Spinal cord (tissue), 9 donors: ENCODE measurements at regions not wholly inside any gene's neighbourhood (a gene's known extent, or its start where the extent isn't known, plus 50 kb on each side); places are given as distances from the start of the nearest gene placed in this dataset.
"Not testable (repeated sequence)": the region's sequence is repeated elsewhere in the genome, so short reads cannot be mapped to it uniquely, and the experiment has no call there.

ENCODE experiments used
- DNase-seq, 6 donors: peaks; one replicate each; pipeline versions ENCODE4 v3.0.0 to v3.0.0-alpha.2; 2013 to 2015; ENCODE audit warnings: low spot score in 6 of 6, low read depth in 4 of 6
- H3K27ac ChIP-seq: one replicate; pipeline ENCODE4 v1.5.1; 2013; ENCODE audit warnings: low read depth, low read length, control low read depth
- H3K27me3 ChIP-seq: one replicate; pipeline ENCODE4 v1.6.1; 2013; ENCODE audit warnings: low read length; ENCODE audit not compliant: control insufficient read depth, insufficient read depth
- H3K36me3 ChIP-seq: one replicate; pipeline ENCODE4 v1.6.1; 2013; ENCODE audit warnings: low read length; ENCODE audit not compliant: control insufficient read depth, insufficient read depth
- H3K4me1 ChIP-seq: one replicate; pipeline ENCODE4 v1.6.1; 2013; ENCODE audit warnings: low read length; ENCODE audit not compliant: control insufficient read depth, insufficient read depth
- H3K4me3 ChIP-seq: one replicate; pipeline ENCODE4 v1.5.1; 2013; ENCODE audit warnings: low read depth, low read length, control low read depth
- H3K9me3 ChIP-seq: one replicate; pipeline ENCODE4 v1.6.1; 2013; ENCODE audit warnings: low read length; ENCODE audit not compliant: control insufficient read depth, insufficient read depth
- WGBS: methylation state at CpG from one replicate; pipeline ENCODE4 v1.1.5; 2013; ENCODE audit warnings: missing lambda C conversion rate; ENCODE audit not compliant: insufficient coverage; 5-methylcytosine and 5-hydroxymethylcytosine counted together
- donor health status: healthy.

DNA sequence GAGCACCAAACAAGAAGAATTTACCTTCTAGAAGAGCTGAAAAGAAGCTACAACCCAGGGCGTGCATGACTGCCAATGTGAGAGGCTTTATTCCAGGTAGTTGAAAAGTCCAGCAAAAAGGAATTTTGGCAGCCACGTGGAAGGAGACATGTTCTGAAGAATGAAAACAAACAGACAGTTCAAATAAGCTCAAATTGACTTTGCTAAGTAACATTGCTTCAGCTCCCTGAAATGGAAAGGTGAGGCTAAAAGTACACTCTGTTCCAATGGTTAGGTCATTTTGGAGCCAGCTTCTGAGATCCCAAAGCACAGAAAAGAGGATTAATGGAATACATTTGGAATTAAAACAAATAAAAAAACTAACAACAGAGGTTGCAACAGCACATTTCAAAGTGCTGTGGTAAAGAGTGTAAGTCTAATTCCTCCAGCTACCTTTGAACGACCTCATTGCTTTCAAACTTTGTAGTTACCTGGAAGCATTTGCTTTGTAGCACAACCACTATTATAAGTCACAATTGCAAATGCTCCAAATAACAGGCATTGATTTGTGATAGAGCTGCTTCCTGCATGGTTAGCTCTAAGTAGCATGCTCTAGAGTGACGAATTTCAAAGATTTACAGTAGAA, 405.3 kb upstream of the EDA2R start:
- no peak overlapping the region for H3K4me3 ChIP-seq
- no CpG with 5 or more reads among the region's 4 CpGs for WGBS
- H3K27ac ChIP-seq = no peak overlapping the region
- no peaks in the 10 kb centered on the region for H3K36me3 ChIP-seq
- no peaks in the 10 kb centered on the region for H3K4me1 ChIP-seq
- H3K27me3 ChIP-seq = no peaks in the 10 kb centered on the region
- no peak for DNase-seq
- H3K9me3 ChIP-seq = peaks cover 1% of the 10 kb centered on the region

- no peak overlapping the region for H3K4me3 ChIP-seq
- no peaks in the 10 kb centered on the region for H3K4me1 ChIP-seq
- H3K27me3 ChIP-seq = no peaks in the 10 kb centered on the region
- no peak overlapping the region for H3K27ac ChIP-seq
- WGBS = no CpG with 5 or more reads among the region's 1 CpG
- no peaks in the 10 kb centered on the region for H3K36me3 ChIP-seq
- DNase-seq = no peak
- no peaks in the 10 kb centered on the region for H3K9me3 ChIP-seq
Observed at GRCh38 chrX:67004451-67004850, 365.6 kb upstream of the EDA2R start.

GRCh38 chrX:66994729-66995128, 355.9 kb upstream of the EDA2R start:
- no peak for DNase-seq
- no peak overlapping the region for H3K27ac ChIP-seq
- H3K36me3 ChIP-seq = no peaks in the 10 kb centered on the region
- no peaks in the 10 kb centered on the region for H3K9me3 ChIP-seq
- no peaks in the 10 kb centered on the region for H3K27me3 ChIP-seq
- no peak overlapping the region for H3K4me3 ChIP-seq
- WGBS = 20% methylated on average over 1 of the region's 2 CpGs
- no peaks in the 10 kb centered on the region for H3K4me1 ChIP-seq

GRCh38 chrX:66992077-66992476, 353.2 kb upstream of the EDA2R start:
- no CpG with 5 or more reads among the region's 2 CpGs for WGBS
- not testable (repeated sequence) for H3K9me3 ChIP-seq, H3K27ac ChIP-seq, H3K27me3 ChIP-seq, DNase-seq, H3K4me3 ChIP-seq, H3K4me1 ChIP-seq, H3K36me3 ChIP-seq

DNA sequence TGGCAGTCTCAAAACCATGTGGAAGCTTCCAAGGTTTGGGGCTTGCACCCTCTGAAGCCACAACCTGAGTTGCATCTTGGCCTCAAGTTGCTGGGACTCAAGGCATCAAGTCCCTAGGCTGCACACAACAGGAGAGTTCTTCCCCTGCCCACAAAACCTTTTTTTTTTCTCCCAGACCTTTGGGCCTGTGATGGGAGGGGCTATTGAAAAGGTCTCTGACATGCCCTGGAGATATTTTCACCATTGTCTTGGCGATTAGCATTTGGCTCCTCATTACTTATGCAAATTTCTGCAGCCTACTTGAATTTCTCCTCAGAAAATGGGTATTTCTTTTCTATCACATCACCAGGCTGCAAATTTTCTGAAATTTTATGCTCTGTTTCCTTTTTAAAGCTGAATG, 349.5 kb upstream of the EDA2R start:
- Histone ChIP-seq H3K36me3 (no peaks in the 10 kb centered on the region), H3K27ac (no peak overlapping the region), H3K4me3 (no peak overlapping the region), H3K4me1 (no peaks in the 10 kb centered on the region), H3K27me3 (no peaks in the 10 kb centered on the region), H3K9me3 (no peaks in the 10 kb centered on the region)
- DNase-seq = no peak
- WGBS = 45% methylated on average over 1 of the region's 1 CpG

- H3K27ac ChIP-seq = no peak overlapping the region
- 95% methylated on average over 2 of the region's 3 CpGs for WGBS
- no peaks in the 10 kb centered on the region for H3K4me1 ChIP-seq
- H3K9me3 ChIP-seq = peaks cover 3% of the 10 kb centered on the region
- DNase-seq = no peak
- H3K36me3 ChIP-seq = no peaks in the 10 kb centered on the region
- no peaks in the 10 kb centered on the region for H3K27me3 ChIP-seq
- H3K4me3 ChIP-seq = no peak overlapping the region
Observed at GRCh38 chrX:66961665-66962064, 322.8 kb upstream of the EDA2R start.

- no CpG with 5 or more reads among the region's 1 CpG for WGBS
- no peak overlapping the region for H3K4me3 ChIP-seq
- DNase-seq = no peak
- no peaks in the 10 kb centered on the region for H3K27me3 ChIP-seq
- no peak overlapping the region for H3K27ac ChIP-seq
- no peaks in the 10 kb centered on the region for H3K4me1 ChIP-seq
- no peaks in the 10 kb centered on the region for H3K36me3 ChIP-seq
- peaks cover 3% of the 10 kb centered on the region for H3K9me3 ChIP-seq
Observed at GRCh38 chrX:66931713-66932112, 292.8 kb upstream of the EDA2R start.

- not testable (repeated sequence) for H3K27ac ChIP-seq, H3K4me3 ChIP-seq, H3K4me1 ChIP-seq, DNase-seq, H3K27me3 ChIP-seq, H3K9me3 ChIP-seq, H3K36me3 ChIP-seq
- 83% methylated on average over 17 of the region's 18 CpGs for WGBS
Observed at GRCh38 chrX:66930516-66930915, 291.6 kb upstream of the EDA2R start.

GRCh38 chrX:66920296-66920695, 281.4 kb upstream of the EDA2R start:
- Histone ChIP-seq H3K27ac (no peak overlapping the region), H3K4me3 (no peak overlapping the region), H3K4me1 (no peaks in the 10 kb centered on the region), H3K27me3 (no peaks in the 10 kb centered on the region), H3K9me3 (no peaks in the 10 kb centered on the region), H3K36me3 (no peaks in the 10 kb centered on the region)
- no peak for DNase-seq
- WGBS = 60% methylated on average over 1 of the region's 1 CpG

DNA sequence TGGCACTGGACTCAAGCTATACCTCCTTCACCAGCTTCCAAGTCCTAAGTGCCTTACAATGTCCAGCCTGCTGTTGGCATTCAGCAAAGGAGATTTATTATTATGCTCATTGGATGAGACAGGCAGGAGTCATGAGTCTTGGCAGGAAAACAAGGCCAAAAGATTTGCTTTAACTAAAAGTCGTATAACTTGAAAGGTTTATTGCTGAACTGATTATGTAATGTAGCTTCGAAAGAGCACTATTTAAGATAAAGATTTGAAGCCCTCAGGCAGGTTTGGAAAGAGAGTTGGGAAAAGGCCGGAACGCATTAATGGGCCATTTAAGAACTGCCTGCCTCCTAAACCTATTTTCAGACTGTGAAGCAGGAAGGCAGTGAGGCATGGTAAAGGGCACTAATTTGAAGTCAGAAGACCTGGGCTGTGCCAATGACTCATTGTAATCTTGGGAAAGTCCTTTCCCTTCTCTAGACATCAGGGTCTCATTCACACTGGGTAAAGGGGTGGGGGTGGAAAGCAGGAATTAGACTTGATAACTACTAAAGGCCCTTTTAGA, 280.5 kb upstream of the EDA2R start:
- no peaks in the 10 kb centered on the region for H3K9me3 ChIP-seq
- no peaks in the 10 kb centered on the region for H3K27me3 ChIP-seq
- no peak overlapping the region for H3K27ac ChIP-seq
- no peaks in the 10 kb centered on the region for H3K36me3 ChIP-seq
- WGBS = 36% methylated on average over 3 of the region's 4 CpGs
- no peak for DNase-seq
- no peak overlapping the region for H3K4me3 ChIP-seq
- H3K4me1 ChIP-seq = no peaks in the 10 kb centered on the region
